NCI-H2081 (cell line): ENCODE measurements at regions not wholly inside any gene's neighbourhood (a gene's known extent, or its start where the extent isn't known, plus 50 kb on each side); places are given as distances from the start of the nearest gene placed in this dataset.
A peak's percentile ranks its signal among the peaks of the same experiment; 100 is the strongest.

Experiments used
- DNase-seq, 2 experiments: peaks; one replicate each; lab custom pipeline; 2025; lab: John Stamatoyannopoulos, UW

DNA sequence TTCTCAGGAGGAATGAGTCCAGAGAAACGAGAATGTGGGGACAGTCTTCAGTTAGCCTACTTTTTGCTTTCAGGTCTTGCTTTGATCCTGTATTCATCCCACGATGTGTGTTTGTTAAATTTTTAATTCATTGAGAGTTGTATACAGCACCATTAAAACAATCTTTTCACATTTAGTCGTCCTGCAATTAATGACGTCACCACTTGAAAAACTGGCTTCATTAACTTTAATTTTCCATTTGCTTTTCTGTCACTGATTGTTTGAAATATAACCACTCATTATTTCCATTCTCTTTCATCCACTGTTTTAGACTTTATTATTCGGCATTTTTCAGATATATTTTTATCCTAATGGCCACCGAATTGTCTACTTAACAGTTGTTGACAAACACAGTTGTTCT, 146.9 kb downstream of the TFEC start:
- no peak for DNase-seq

DNA sequence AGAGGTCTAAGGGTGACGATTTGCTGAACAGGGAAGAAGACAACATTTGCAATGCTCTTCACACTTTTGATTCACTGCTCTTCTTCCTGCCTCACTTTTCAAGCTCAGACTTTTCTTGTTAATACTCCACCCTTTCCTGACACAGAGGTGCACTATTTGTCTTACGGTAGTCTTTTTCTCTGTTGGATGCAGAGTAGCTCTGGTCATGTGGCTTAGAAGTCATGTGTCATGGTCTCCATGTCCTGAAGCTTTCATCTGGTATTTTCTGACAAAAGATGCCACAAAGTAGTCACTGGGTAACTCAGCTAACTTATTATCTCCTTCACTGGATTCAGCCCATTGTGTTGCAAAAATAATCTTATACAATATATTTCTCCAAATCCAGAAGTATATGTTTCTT, 149.1 kb downstream of the TFEC start:
- DNase-seq, result no peak

GRCh38 chr7:115879171-115879570, 151.4 kb downstream of the TFEC start:
- DNase-seq, result no peak

GRCh38 chr7:115869801-115870200, 160.8 kb downstream of the TFEC start:
- no peak for DNase-seq

DNA sequence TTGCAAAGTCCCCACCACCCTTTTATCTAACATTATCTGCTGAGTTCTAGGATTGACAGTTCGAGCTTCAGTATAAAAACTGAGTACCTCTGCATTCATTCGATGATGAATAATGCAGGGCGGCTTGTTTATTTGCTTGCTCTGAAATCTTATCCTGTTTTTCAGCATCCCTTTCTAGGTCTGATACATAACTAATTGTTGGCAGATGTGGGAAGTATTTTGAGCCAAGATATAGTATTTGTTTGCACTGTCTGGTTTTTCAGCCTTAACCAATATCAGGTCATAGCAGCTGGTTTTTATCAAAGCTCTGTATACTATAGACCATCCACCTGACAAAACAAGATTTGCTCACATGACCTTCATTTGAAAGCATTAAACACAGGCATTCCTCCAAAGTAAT, 161.4 kb downstream of the TFEC start:
- DNase-seq, result no peak

- no peak for DNase-seq
Measured at GRCh38 chr7:115868369-115868768, 162.2 kb downstream of the TFEC start.

- no peak for DNase-seq
Measured at GRCh38 chr7:115864082-115864481, 166.5 kb downstream of the TFEC start.

GRCh38 chr7:115851291-115851690, 179.3 kb downstream of the TFEC start:
- DNase-seq, result peak; percentile 68 to 80

- no peak for DNase-seq
Measured at GRCh38 chr7:115850774-115851173, 179.8 kb downstream of the TFEC start.

GRCh38 chr7:115844857-115845256, 185.7 kb downstream of the TFEC start:
- no peak for DNase-seq

GRCh38 chr7:115840702-115841101, 189.9 kb downstream of the TFEC start:
- DNase-seq, result no peak

GRCh38 chr7:115838829-115839228, 191.7 kb downstream of the TFEC start:
- DNase-seq, result no peak

- DNase-seq, result no peak
Measured at GRCh38 chr7:115831371-115831770, 199.2 kb downstream of the TFEC start.

DNA sequence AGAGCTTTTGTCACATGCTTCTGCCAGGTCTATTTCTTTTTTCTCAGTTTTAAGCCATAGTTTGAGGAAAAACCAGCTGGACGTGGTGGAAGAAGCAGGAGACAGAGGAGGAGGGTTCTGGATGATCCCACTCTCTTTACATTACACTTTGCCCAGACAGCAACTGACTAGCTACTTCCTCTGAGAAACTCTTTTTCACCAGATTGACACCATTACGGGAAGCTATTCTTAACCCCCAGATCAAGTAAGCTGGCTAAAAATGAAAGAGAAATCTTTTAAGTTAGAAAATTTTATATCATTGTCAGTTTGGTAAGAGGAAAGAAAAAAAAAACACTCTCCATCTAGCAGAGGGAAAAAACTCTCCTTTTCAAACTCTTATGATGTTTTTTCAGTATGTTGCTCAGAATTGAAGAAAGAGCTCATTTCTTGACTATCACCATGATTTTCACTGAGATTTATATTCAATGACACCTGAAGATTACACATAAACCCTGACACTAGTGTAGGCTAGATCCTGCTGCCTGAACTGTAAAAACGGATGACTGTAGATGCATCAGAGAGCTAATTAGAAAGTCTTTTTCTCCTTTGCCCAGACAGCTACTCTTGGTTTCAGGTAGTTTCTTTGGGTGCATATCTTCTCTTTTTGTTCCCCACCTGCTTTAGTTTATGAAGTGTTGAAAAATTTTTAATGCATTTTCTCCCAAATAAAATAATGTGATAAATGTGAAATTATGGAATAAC, 203.1 kb downstream of the TFEC start:
- no peak for DNase-seq

DNA sequence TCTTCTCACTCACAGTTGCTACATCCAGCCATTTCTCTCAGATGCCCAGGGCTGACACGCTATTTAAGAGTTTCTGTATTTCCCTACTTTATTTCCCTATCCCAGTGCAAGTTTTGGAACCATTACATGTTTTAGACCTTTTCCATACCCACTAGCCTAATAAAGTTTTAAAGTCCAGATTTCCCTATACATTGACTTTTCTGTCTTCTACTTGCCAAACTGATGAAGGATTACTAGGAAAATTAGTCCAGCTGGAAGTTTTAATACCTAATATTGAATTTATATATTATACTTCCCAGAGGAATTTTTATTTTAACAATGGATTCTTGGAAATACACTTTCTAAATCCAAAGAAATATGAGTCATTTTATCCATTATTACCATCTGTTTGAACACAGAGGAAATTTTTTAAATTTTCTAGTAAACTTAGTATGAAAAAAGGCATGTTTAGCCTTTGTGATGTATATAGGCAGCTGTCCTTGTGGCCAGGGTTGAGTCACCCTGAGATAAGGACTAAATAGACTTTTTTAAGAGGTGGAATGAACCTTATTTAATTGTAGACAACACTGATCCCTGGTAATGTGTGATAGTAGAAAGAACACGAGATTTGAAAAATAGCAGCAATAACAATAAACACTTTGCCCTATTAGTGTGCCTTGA, 205.0 kb downstream of the TFEC start:
- DNase-seq, result no peak

DNA sequence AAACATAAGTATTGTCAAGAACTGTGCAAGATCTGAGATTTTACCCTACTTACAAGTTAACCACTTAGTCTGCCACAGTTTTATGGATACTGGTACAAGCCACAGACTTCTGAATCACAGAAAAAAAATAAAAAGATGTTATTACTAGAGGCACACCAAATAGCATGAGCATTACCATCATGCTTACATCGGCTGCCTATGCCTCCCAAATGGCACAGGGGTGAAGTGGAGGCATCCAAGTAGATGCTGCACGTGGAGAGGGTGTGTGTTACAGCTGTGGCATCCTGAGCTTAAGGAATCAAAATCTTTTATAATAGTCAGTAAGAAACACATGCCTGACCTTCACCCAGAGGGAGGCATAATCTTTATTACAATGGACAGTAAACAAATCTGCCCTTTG, 207.8 kb downstream of the TFEC start:
- no peak for DNase-seq

DNA sequence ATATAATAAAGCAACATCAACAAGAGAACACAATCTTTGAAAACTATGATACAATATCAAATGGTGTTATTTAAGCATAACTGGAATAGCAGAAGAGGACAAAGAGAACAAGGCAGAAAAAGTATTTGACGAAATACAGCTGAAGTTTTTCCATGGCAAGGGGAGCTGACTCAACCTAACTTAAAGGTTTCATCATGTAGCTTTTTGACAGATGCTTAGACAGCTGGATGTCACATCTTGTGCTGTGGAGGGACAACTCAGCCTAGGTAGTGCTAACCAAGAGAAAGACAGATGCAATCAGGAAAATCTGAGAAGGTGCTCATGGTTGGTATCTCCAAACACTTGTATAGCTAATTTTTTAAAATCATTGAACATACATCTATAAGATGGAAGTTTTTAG, 208.2 kb downstream of the TFEC start:
- no peak for DNase-seq

- DNase-seq, result no peak
Measured at GRCh38 chr7:115816318-115816974, 214.1 kb downstream of the TFEC start.

GRCh38 chr7:115812794-115813193, 217.8 kb downstream of the TFEC start:
- DNase-seq, result no peak

GRCh38 chr7:115805458-115805857, 225.1 kb downstream of the TFEC start:
- peak; percentile 88 to 98 for DNase-seq

- no peak for DNase-seq
Measured at GRCh38 chr7:115802415-115802814, 228.1 kb downstream of the TFEC start.

DNA sequence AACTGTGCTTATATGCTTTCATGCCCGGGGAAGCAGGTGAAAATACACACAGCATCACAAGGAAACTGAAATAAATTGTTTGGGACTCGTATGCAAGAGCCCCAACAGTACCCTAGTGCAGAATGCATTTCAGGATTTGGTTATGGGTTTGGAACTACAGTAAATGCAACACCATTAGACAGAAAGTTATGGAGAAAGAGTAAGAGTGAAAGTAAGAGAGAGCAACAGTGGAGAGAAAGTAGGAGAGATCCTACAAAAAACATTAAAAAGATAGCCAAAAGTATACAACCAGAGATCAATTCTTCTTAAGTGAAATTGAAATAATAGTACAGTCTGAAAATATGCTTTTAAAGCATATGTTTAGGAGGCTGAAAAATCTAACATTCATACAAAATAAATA, 231.1 kb downstream of the TFEC start:
- DNase-seq, result no peak

DNA sequence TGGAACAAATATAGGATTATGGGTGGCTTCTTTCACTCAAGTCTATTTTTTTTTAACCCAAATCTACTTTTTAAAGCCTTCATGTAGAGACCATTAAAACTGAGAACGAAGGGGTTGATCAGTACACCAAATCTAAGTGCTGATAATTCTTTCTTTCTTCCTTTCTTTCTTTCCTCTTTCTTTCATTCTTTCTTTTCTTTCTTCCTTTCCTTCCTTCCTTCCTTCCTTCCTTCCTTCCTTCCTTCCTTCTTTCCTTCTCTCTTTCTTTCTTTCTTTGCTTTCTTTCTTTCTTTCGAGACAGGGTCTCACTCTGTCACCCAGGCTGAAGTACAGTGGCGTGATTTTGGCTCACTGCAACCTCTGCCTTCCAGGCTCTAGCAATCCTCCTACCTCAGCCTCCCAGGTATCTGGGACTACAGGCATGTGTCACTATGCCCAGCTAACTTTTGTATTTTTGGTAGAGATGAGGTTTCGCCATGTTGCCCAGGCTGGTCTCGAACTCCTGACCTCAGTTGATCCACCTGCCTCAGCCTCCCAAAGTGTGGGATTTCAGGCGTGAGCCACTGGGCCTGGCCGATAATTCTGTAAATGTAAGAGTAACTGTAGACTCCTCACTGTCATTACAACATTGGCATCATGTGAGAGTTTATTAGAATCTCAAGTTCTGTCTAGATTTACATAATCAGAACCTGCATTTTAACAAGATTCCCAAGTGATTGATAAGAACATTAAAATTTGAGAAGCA, 236.4 kb downstream of the TFEC start:
- DNase-seq, result no peak
